ENCODE measurements at regions not wholly inside any gene's neighbourhood (a gene's known extent, or its start where the extent isn't known, plus 50 kb on each side); places are given as distances from the start of the nearest gene placed in this dataset.

- H3K9ac ChIP-seq (ENCODE audit: low read length) = no peak overlapping the region
- H3K4me1 ChIP-seq (ENCODE audit: control insufficient read depth in 2 of 2, insufficient read depth in 2 of 2, low read length in 2 of 2) = no peaks in the 10 kb centered on the region
- H3K9me3 ChIP-seq (ENCODE audit: control extremely low read depth in 1 of 3, control insufficient read depth in 2 of 3, insufficient read depth in 1 of 3, low read length in 2 of 3) = no peaks in the 10 kb centered on the region
- no peak overlapping the region for H3K4me3 ChIP-seq (ENCODE audit: control extremely low read depth in 1 of 5, extremely low read depth in 1 of 5, insufficient read depth in 1 of 5, low read depth in 2 of 5, low read length in 4 of 5)
- intact Hi-C loops (cut with micrococcal nuclease) = no loop called here
- 100% methylated on average over 1 of the region's 2 CpGs for WGBS (ENCODE audit: insufficient coverage)
- H3K4me1 Mint-ChIP-seq = no peaks in the 10 kb centered on the region
- H3K9me3 Mint-ChIP-seq (ENCODE audit: insufficient read depth) = no peaks in the 10 kb centered on the region
- no peak overlapping the region for H2AFZ ChIP-seq (ENCODE audit: insufficient read depth, low read depth, low read length, poor library complexity, severe bottlenecking)
- ChIA-PET POLR2A (no interaction called here), CTCF (no interaction called here)
- H3K4me2 ChIP-seq (replicated peaks; ENCODE audit: low read depth, low read length, poor library complexity, severe bottlenecking) = no peak overlapping the region
- no peaks in the 10 kb centered on the region for H3K27me3 Mint-ChIP-seq
- DNase-seq = no peak
- no peak overlapping the region for H3K27ac ChIP-seq (ENCODE audit: low read length in 2 of 2)
- H3K27ac Mint-ChIP-seq = no peak overlapping the region
- no peak for ATAC-seq (ENCODE audit: low read depth)
- no peaks in the 10 kb centered on the region for H3K36me3 ChIP-seq (replicated peaks in 1 of 2; ENCODE audit: control extremely low read depth in 1 of 2, control insufficient read depth in 1 of 2, extremely low read depth in 1 of 2, insufficient read depth in 2 of 2, low read length in 1 of 2)
- TF ChIP-seq CTCF (IDR thresholded peaks at IDR 0.05) (no peak), EZH2 (IDR thresholded peaks at IDR 0.05; ENCODE audit: borderline replicate concordance, insufficient read depth, low read depth, low read length, poor library complexity, severe bottlenecking) (no peak)
- no peaks in the 10 kb centered on the region for H3K27me3 ChIP-seq (replicated peaks in 1 of 4; ENCODE audit: control extremely low read depth in 1 of 4, control insufficient read depth in 3 of 4, insufficient read depth in 4 of 4, low read length in 3 of 4)
- no peaks in the 10 kb centered on the region for H4K20me1 ChIP-seq (ENCODE audit: control insufficient read depth, insufficient read depth, low read length, poor library complexity, severe bottlenecking)
- no peak overlapping the region for H3K4me3 Mint-ChIP-seq
- H3K79me2 ChIP-seq (ENCODE audit: control insufficient read depth, insufficient read depth, low read length) = no peaks in the 10 kb centered on the region
Measured at GRCh38 chr16:48824271-48824670, 214.3 kb upstream of the N4BP1 start.

- no peak overlapping the region for H3K27ac Mint-ChIP-seq
- no peaks in the 10 kb centered on the region for H3K27me3 Mint-ChIP-seq
- ATAC-seq (ENCODE audit: low read depth) (no peak), DNase-seq (no peak)
- ChIA-PET POLR2A (no interaction called here), CTCF (no interaction called here)
- no peak overlapping the region for H3K4me3 Mint-ChIP-seq
- H3K27me3 ChIP-seq (replicated peaks in 1 of 4; ENCODE audit: control extremely low read depth in 1 of 4, control insufficient read depth in 3 of 4, insufficient read depth in 4 of 4, low read length in 3 of 4) = no peaks in the 10 kb centered on the region
- TF ChIP-seq CTCF (IDR thresholded peaks at IDR 0.05) (no peak), EZH2 (IDR thresholded peaks at IDR 0.05; ENCODE audit: borderline replicate concordance, insufficient read depth, low read depth, low read length, poor library complexity, severe bottlenecking) (no peak)
- no peaks in the 10 kb centered on the region for H3K4me1 Mint-ChIP-seq
- 86% methylated on average over 2 of the region's 5 CpGs for WGBS (ENCODE audit: insufficient coverage)
- H3K9me3 Mint-ChIP-seq (ENCODE audit: insufficient read depth) = no peaks in the 10 kb centered on the region
- H3K79me2 ChIP-seq (ENCODE audit: control insufficient read depth, insufficient read depth, low read length) = no peaks in the 10 kb centered on the region
- no peaks in the 10 kb centered on the region for H3K36me3 ChIP-seq (replicated peaks in 1 of 2; ENCODE audit: control extremely low read depth in 1 of 2, control insufficient read depth in 1 of 2, extremely low read depth in 1 of 2, insufficient read depth in 2 of 2, low read length in 1 of 2)
- H3K4me1 ChIP-seq (ENCODE audit: control insufficient read depth in 2 of 2, insufficient read depth in 2 of 2, low read length in 2 of 2) = no peaks in the 10 kb centered on the region
- H4K20me1 ChIP-seq (ENCODE audit: control insufficient read depth, insufficient read depth, low read length, poor library complexity, severe bottlenecking) = no peaks in the 10 kb centered on the region
- no peak overlapping the region for H3K4me3 ChIP-seq (ENCODE audit: control extremely low read depth in 1 of 5, extremely low read depth in 1 of 5, insufficient read depth in 1 of 5, low read depth in 2 of 5, low read length in 4 of 5)
- intact Hi-C loops (cut with micrococcal nuclease) = no loop called here
- no peak overlapping the region for H3K9ac ChIP-seq (ENCODE audit: low read length)
- H2AFZ ChIP-seq (ENCODE audit: insufficient read depth, low read depth, low read length, poor library complexity, severe bottlenecking) = no peak overlapping the region
- H3K4me2 ChIP-seq (replicated peaks; ENCODE audit: low read depth, low read length, poor library complexity, severe bottlenecking) = no peak overlapping the region
- H3K27ac ChIP-seq (ENCODE audit: low read length in 2 of 2) = no peak overlapping the region
- peaks cover 0 to 5% (median 0%) of the 10 kb centered on the region in 3 donors for H3K9me3 ChIP-seq (ENCODE audit: control extremely low read depth in 1 of 3, control insufficient read depth in 2 of 3, insufficient read depth in 1 of 3, low read length in 2 of 3)
Measured at GRCh38 chr16:48822431-48822830, 212.5 kb upstream of the N4BP1 start.

Measured in B cell (primary cell).